Muscle of arm (tissue), 1 donor: ENCODE measurements at regions not wholly inside any gene's neighbourhood (a gene's known extent, or its start where the extent isn't known, plus 50 kb on each side); places are given as distances from the start of the nearest gene placed in this dataset.
A peak's percentile ranks its signal among the peaks of the same experiment; 100 is the strongest.

Source experiments
- DNase-seq: peaks from one replicate; pipeline ENCODE4 v3.0.0-alpha.2; 2013

GRCh38 chrX:39907964-39908661 is 189.6 kb downstream of the BCOR start:
- no peak for DNase-seq

GRCh38 chrX:39909996-39910395 is 187.8 kb downstream of the BCOR start:
- no peak for DNase-seq

- DNase-seq = no peak
Observed at GRCh38 chrX:39910651-39911050, 187.1 kb downstream of the BCOR start.

- no peak for DNase-seq
Observed at GRCh38 chrX:39911278-39911897, 186.4 kb downstream of the BCOR start.

- DNase-seq = no peak
Observed at GRCh38 chrX:39912126-39912525, 185.6 kb downstream of the BCOR start.

GRCh38 chrX:39915081-39915480 is 182.7 kb downstream of the BCOR start:
- no peak for DNase-seq

- DNase-seq = no peak
Observed at GRCh38 chrX:39915596-39915995, 182.2 kb downstream of the BCOR start.

- DNase-seq = no peak
Observed at GRCh38 chrX:39921838-39922237, 175.9 kb downstream of the BCOR start.

GRCh38 chrX:39922488-39922887 is 175.3 kb downstream of the BCOR start:
- DNase-seq = no peak

GRCh38 chrX:39922926-39923325 is 174.8 kb downstream of the BCOR start:
- no peak for DNase-seq

GRCh38 chrX:39927380-39927779 is 170.4 kb downstream of the BCOR start:
- DNase-seq = no peak

- DNase-seq = no peak
Observed at GRCh38 chrX:39928704-39929378, 168.9 kb downstream of the BCOR start.

GRCh38 chrX:39929379-39930025 is 168.3 kb downstream of the BCOR start:
- no peak for DNase-seq

- DNase-seq = peak; percentile 32
Observed at GRCh38 chrX:39930786-39931528, 166.8 kb downstream of the BCOR start.

GRCh38 chrX:39931529-39932282 is 166.1 kb downstream of the BCOR start:
- no peak for DNase-seq

- no peak for DNase-seq
Observed at GRCh38 chrX:39935411-39936064, 162.2 kb downstream of the BCOR start.

GRCh38 chrX:39936886-39937770 is 160.6 kb downstream of the BCOR start:
- DNase-seq = no peak

- DNase-seq = no peak
Observed at GRCh38 chrX:39938466-39938865, 159.3 kb downstream of the BCOR start.

GRCh38 chrX:39939678-39940077 is 158.1 kb downstream of the BCOR start:
- no peak for DNase-seq
